NCI-H2029 treated with DMSO at 0.1 percent for 48 hours (cell line): ENCODE measurements at regions not wholly inside any gene's neighbourhood (a gene's known extent, or its start where the extent isn't known, plus 50 kb on each side); places are given as distances from the start of the nearest gene placed in this dataset.
A peak's percentile ranks its signal among the peaks of the same experiment; 100 is the strongest.
"Not testable (repeated sequence)": the region's sequence is repeated elsewhere in the genome, so short reads cannot be mapped to it uniquely, and the experiment has no call there.

Experiments
- DNase-seq: peaks from one replicate; lab custom pipeline; 2025; lab: John Stamatoyannopoulos, UW

- peak; percentile 14 for DNase-seq
Observed at GRCh38 chrX:73943693-73944562, 91.4 kb upstream of the XIST start.

GRCh38 chrX:73940893-73941470, 88.5 kb upstream of the XIST start:
- no peak for DNase-seq

- DNase-seq, result not testable (repeated sequence)
Observed at GRCh38 chrX:73937843-73938242, 85.3 kb upstream of the XIST start.

DNA sequence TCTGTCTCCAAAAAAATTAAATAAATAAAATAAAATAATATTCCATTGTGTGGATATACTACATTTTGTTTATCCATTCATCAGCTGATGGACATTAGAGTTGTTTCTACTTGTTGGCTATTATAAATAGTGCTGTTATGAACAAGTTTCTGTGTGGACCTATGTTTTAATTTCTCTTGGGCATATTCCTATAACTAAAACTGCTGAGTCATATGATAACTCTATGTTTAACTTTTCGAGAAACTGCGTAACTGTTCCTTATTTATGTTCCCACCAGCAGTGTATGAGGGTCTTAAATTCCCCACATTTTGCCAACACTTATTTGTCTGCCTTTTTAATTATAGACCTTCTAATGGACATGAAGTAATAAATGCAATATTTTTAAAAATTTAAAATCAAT, 80.0 kb upstream of the XIST start:
- no peak for DNase-seq

- no peak for DNase-seq
Observed at GRCh38 chrX:73930300-73930699, 77.8 kb upstream of the XIST start.

GRCh38 chrX:73922856-73923455, 70.4 kb upstream of the XIST start:
- no peak for DNase-seq

GRCh38 chrX:73916931-73917667, 64.6 kb upstream of the XIST start:
- no peak for DNase-seq

GRCh38 chrX:73916489-73916888, 64.0 kb upstream of the XIST start:
- DNase-seq, result no peak

- not testable (repeated sequence) for DNase-seq
Observed at GRCh38 chrX:73914792-73915191, 62.3 kb upstream of the XIST start.

- DNase-seq, result no peak
Observed at GRCh38 chrX:73913580-73913979, 61.1 kb upstream of the XIST start.

GRCh38 chrX:73911946-73912345, 59.4 kb upstream of the XIST start:
- DNase-seq, result not testable (repeated sequence)

DNA sequence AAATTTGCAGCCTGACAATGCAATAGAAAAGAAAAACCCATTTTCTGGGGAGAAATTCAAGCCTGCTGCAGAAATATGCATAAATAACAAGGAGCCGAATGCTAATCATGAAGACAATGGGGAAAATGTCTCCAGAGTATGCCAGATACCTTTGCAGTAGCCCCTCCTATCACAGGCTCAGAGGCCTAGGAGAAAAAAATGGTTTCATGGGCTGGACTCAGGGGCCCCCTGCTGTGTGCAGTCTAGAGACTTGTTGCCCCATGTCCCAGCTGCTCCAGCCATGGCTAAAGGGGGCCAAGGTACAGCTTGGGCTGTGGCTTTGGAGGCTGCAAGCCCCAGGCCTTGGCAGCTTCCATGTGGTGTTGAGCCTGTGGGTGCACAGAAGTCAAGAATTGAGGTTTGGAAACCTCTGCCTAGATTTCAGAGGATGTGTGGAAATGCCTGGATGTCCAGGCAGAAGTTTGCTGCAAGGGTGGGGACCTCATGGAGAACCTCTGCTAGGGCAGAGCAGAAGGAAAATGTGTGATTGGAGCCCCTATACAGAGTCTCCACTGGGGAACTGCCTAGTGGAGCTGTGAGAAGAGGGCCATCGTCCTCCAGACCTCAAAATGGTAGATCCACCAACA, 53.3 kb upstream of the XIST start:
- DNase-seq, result not testable (repeated sequence)

DNA sequence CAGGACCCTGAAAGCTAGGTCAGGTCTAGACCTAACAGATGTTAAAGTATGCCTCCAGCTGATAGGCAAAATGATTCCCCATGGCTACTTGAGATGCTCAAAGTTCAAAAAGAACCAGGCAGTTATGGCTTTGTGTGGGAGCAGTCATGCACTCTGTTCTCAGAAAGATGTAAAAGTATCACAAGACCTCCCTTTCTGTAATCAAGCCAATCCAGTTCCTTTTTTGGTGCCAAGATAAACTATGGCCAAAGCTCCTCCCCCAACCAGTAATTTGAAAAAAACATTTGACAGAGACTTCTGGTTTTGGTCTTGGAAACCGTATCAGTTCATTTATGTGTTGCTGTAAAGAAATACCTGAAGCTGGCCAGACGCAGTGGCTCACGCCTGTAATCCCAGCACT, 51.4 kb upstream of the XIST start:
- no peak for DNase-seq
